ENCODE measurements at regions not wholly inside any gene's neighbourhood (a gene's known extent, or its start where the extent isn't known, plus 50 kb on each side); places are given as distances from the start of the nearest gene placed in this dataset.

GRCh38 chr10:2744547-2745200 is 322.7 kb upstream of the PFKP start:
- TF ChIP-seq POLR2A (IDR thresholded peaks at IDR 0.05): no peak
- TF ChIP-seq, protein P1, sequence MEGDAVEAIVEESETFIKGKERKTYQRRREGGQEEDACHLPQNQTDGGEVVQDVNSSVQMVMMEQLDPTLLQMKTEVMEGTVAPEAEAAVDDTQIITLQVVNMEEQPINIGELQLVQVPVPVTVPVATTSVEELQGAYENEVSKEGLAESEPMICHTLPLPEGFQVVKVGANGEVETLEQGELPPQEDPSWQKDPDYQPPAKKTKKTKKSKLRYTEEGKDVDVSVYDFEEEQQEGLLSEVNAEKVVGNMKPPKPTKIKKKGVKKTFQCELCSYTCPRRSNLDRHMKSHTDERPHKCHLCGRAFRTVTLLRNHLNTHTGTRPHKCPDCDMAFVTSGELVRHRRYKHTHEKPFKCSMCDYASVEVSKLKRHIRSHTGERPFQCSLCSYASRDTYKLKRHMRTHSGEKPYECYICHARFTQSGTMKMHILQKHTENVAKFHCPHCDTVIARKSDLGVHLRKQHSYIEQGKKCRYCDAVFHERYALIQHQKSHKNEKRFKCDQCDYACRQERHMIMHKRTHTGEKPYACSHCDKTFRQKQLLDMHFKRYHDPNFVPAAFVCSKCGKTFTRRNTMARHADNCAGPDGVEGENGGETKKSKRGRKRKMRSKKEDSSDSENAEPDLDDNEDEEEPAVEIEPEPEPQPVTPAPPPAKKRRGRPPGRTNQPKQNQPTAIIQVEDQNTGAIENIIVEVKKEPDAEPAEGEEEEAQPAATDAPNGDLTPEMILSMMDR (IDR thresholded peaks at IDR 0.05): no peak
